Osteocyte (in vitro differentiated cells): ENCODE measurements at regions not wholly inside any gene's neighbourhood (a gene's known extent, or its start where the extent isn't known, plus 50 kb on each side); places are given as distances from the start of the nearest gene placed in this dataset.

Experiments
- DNase-seq: peaks from one replicate; pipeline ENCODE4 v3.0.0; 2021; ENCODE audit warnings: mixed read lengths; ENCODE audit not compliant: unreplicated experiment; ENCODE audit errors: extremely low spot score
- H3K27ac Mint-ChIP-seq: one replicate; pipeline ENCODE4 v1.8.0; 2021; ENCODE audit warnings: mild to moderate bottlenecking, mixed read lengths; ENCODE audit not compliant: unreplicated experiment
- H3K27me3 Mint-ChIP-seq: one replicate; pipeline ENCODE4 v1.8.0; 2021; ENCODE audit warnings: mixed read lengths; ENCODE audit not compliant: unreplicated experiment
- H3K36me3 Mint-ChIP-seq: one replicate; pipeline ENCODE4 v1.8.0; 2021; ENCODE audit warnings: mixed read lengths; ENCODE audit not compliant: unreplicated experiment
- H3K4me1 Mint-ChIP-seq: one replicate; pipeline ENCODE4 v1.8.0; 2021; ENCODE audit warnings: mixed read lengths; ENCODE audit not compliant: unreplicated experiment
- H3K4me3 Mint-ChIP-seq: one replicate; pipeline ENCODE4 v1.8.0; 2021; ENCODE audit warnings: mild to moderate bottlenecking, moderate library complexity, mixed read lengths; ENCODE audit not compliant: unreplicated experiment
- H3K9me3 Mint-ChIP-seq: one replicate; pipeline ENCODE4 v1.8.0; 2021; ENCODE audit warnings: mixed read lengths; ENCODE audit not compliant: unreplicated experiment
- TF ChIP-seq, protein P1 (sequence below): fragments of 200-600 bp; sonication (generic); IDR thresholded peaks from 2 replicates; pipeline ENCODE4 v1.5.0; 2021; ENCODE audit warnings: antibody characterized with exemption, mild to moderate bottlenecking, moderate library complexity

GRCh38 chr2:84323890-84324289 is 135.2 kb downstream of the SUCLG1 start:
- TF ChIP-seq, protein P1, sequence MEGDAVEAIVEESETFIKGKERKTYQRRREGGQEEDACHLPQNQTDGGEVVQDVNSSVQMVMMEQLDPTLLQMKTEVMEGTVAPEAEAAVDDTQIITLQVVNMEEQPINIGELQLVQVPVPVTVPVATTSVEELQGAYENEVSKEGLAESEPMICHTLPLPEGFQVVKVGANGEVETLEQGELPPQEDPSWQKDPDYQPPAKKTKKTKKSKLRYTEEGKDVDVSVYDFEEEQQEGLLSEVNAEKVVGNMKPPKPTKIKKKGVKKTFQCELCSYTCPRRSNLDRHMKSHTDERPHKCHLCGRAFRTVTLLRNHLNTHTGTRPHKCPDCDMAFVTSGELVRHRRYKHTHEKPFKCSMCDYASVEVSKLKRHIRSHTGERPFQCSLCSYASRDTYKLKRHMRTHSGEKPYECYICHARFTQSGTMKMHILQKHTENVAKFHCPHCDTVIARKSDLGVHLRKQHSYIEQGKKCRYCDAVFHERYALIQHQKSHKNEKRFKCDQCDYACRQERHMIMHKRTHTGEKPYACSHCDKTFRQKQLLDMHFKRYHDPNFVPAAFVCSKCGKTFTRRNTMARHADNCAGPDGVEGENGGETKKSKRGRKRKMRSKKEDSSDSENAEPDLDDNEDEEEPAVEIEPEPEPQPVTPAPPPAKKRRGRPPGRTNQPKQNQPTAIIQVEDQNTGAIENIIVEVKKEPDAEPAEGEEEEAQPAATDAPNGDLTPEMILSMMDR, result no peak
- no peak overlapping the region for H3K27ac Mint-ChIP-seq
- no peaks in the 10 kb centered on the region for H3K36me3 Mint-ChIP-seq
- no peaks in the 10 kb centered on the region for H3K9me3 Mint-ChIP-seq
- H3K27me3 Mint-ChIP-seq, result peaks cover 19% of the 10 kb centered on the region
- no peaks in the 10 kb centered on the region for H3K4me1 Mint-ChIP-seq
- H3K4me3 Mint-ChIP-seq, result no peak overlapping the region
- no peak for DNase-seq

- TF ChIP-seq, protein P1, result no peak
- Mint-ChIP-seq H3K36me3 (no peaks in the 10 kb centered on the region), H3K27ac (no peak overlapping the region), H3K27me3 (peaks cover 26% of the 10 kb centered on the region), H3K4me1 (no peaks in the 10 kb centered on the region), H3K9me3 (no peaks in the 10 kb centered on the region), H3K4me3 (no peak overlapping the region)
- no peak for DNase-seq
These were observed 138.1 kb downstream of the SUCLG1 start for GRCh38 chr2:84320940-84321339.

DNA sequence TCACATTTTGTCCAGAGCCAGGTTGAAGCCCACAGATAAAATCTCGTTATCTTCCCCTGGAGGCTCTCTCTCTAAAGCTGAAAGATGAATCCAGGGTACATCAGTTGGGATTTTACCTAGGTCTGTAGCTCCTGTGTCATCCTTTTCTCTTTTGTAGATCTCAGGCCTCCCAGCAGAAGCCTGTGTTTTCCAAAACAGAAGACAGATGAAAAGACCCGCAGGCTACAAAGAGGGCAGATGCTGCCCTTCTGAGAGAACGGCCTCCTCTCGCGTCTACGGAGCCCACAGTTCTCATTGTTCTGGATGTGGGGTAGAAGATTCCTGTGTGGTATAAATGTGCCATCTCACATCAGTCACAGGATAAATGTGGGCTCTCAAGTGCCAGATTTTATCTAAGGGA is 139.5 kb downstream of the SUCLG1 start:
- TF ChIP-seq, protein P1, result no peak
- H3K27me3 Mint-ChIP-seq, result peaks cover 24% of the 10 kb centered on the region
- no peaks in the 10 kb centered on the region for H3K9me3 Mint-ChIP-seq
- no peak for DNase-seq
- H3K4me3 Mint-ChIP-seq, result no peak overlapping the region
- no peak overlapping the region for H3K27ac Mint-ChIP-seq
- no peaks in the 10 kb centered on the region for H3K36me3 Mint-ChIP-seq
- H3K4me1 Mint-ChIP-seq, result no peaks in the 10 kb centered on the region

- Mint-ChIP-seq H3K9me3 (no peaks in the 10 kb centered on the region), H3K27me3 (peaks cover 29% of the 10 kb centered on the region), H3K27ac (no peak overlapping the region), H3K4me1 (no peaks in the 10 kb centered on the region), H3K4me3 (no peak overlapping the region), H3K36me3 (no peaks in the 10 kb centered on the region)
- TF ChIP-seq, protein P1, result no peak
- DNase-seq, result no peak
These were observed 141.9 kb downstream of the SUCLG1 start for GRCh38 chr2:84317135-84317534.

GRCh38 chr2:84314901-84315330 is 144.2 kb downstream of the SUCLG1 start:
- no peak overlapping the region for H3K4me3 Mint-ChIP-seq
- H3K9me3 Mint-ChIP-seq, result no peaks in the 10 kb centered on the region
- no peaks in the 10 kb centered on the region for H3K4me1 Mint-ChIP-seq
- TF ChIP-seq, protein P1, result peak; percentile 87
- peak; percentile 91 for DNase-seq
- H3K36me3 Mint-ChIP-seq, result no peaks in the 10 kb centered on the region
- H3K27ac Mint-ChIP-seq, result no peak overlapping the region
- H3K27me3 Mint-ChIP-seq, result peaks cover 23% of the 10 kb centered on the region
